C4-2B (cell line): ENCODE measurements at regions not wholly inside any gene's neighbourhood (a gene's known extent, or its start where the extent isn't known, plus 50 kb on each side); places are given as distances from the start of the nearest gene placed in this dataset.

Experiments
- CTCF ChIP-seq: fragments of 450-650 bp; conservative IDR thresholded peaks from 2 replicates; pipeline ENCODE4 v1.5.1; 2017; ENCODE audit warnings: mild to moderate bottlenecking
- ZFX ChIP-seq: fragments of 450-650 bp; IDR thresholded peaks from 2 replicates; pipeline ENCODE4 v1.6.1; 2017

DNA sequence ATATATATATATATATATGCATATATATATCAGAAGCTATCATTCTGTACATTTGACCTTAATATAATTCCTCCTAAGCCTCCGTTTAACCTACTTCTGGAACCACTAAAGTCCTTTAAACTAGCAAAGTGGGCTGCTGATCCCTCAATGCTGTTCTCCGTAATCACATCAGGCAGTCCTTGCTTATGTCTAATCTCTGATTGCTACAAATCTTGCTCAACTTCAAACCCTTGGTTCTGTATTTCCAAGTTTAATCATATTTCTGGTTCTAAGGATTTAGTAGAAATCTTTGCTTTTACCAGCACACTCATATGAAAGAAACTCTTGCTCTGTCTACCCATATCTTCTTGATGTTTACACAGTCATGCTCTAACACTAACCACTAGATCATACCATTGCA, 91.5 kb upstream of the GALNT13 start:
- TF ChIP-seq CTCF = no peak
- no peak for TF ChIP-seq ZFX
